GM18511 (cell line): ENCODE measurements at regions not wholly inside any gene's neighbourhood (a gene's known extent, or its start where the extent isn't known, plus 50 kb on each side); places are given as distances from the start of the nearest gene placed in this dataset.

Experiments
- ATAC-seq: cut with Tn5 transposase; IDR thresholded peaks from one replicate; pipeline ENCODE4 v1.9.1; 2021; ENCODE audit warnings: mild to moderate bottlenecking, moderate library complexity; ENCODE audit not compliant: unreplicated experiment

GRCh38 chr20:11624704-11625103 lies 293.0 kb upstream of the BTBD3 start:
- no peak for ATAC-seq

DNA sequence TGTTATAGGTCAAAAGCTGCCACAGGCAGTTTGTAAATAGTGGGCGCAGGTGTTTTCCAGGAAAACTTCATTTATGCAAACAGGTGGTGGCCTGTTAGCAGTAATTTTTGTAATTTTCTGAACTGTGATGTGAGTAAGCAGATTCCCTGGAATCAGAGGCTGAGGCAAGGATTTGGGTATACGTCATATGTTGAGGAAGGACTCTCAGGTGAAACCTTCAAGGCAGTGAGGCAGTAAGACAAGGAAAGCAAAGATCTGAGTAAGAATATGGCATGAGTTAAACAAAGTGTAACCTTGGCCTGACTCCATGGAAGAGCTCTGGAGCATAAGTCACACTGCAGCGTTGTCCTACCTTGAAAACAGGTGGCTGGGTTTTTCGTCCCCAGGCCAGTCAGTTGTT lies 291.1 kb upstream of the BTBD3 start:
- no peak for ATAC-seq

DNA sequence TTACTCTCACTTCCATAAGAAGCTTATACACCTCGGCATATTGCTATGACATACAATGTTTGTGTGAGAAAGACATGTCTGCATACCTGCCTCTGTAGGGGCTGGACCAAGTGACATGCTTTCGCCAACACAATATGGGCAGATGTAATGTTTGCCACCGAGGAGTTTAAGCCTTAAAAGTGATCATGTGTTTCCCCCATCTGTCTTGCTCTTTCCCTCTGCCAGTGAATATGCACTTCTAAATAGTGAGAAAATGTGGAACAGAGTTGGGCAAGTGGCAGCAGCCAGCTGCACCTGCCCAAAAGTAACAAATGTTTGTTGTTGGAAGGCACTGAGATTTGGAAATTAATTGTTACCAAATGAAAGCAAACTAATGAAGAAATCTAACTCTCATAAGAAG lies 274.8 kb upstream of the BTBD3 start:
- no peak for ATAC-seq

- ATAC-seq: no peak
Observed at GRCh38 chr20:11646359-11646758, 271.3 kb upstream of the BTBD3 start.

GRCh38 chr20:11650566-11650965 lies 267.1 kb upstream of the BTBD3 start:
- ATAC-seq: no peak

DNA sequence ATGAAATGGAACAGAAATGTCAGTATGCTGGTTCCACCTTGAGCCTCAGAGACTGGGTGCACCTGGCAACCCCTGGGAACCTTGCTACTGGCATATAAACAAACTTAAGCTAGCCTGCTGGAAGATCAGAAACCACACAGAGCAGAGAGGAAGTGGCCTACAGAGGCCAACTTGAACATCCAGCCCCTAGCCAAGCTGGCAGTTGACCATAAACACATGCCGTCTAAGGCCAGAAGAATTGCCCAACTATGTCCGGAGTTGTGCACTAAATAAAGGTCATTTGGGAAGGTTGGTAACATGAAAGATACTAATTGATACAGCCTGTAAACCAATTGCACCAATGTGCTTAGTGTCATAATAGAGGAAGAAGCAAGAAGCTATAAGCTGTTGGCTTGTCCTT lies 266.6 kb upstream of the BTBD3 start:
- no peak for ATAC-seq

- no peak for ATAC-seq
Observed at GRCh38 chr20:11651647-11652046, 266.0 kb upstream of the BTBD3 start.

DNA sequence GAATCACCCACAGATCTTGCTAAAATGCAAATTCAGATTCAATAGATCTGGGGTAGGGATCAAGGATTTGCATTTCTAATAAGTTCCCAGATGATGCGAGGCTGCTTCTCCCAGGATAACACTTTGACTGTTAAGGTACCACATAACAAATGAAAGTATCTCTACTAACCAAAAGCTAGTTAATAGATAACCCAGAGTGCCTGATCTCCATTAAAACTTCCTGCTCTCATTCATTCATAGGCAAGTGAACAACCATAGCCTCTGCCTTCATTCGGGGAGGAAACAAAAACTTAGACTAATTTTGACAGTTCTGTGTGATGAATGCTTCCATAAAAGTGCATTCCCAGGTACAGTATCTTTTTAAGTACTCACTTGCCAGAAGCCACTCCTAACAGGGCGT lies 265.6 kb upstream of the BTBD3 start:
- no peak for ATAC-seq

DNA sequence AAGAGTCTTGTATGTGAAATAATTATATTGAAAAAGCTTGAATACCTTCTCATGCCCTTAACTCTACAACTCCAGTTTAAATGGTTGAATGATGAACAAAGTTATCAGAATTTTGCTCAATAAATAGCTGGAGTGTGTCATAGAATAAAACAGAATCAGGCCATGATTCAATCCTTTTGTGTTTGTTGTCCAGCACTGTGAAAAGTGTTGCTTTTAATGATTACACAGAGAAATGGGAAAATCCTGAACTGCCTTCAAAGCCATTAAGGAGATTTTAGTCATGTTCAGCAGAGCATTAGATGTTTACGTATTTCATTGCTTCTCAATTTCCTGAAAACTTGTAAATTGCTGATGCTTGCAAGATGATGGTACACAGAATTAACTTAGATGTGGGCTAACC lies 262.9 kb upstream of the BTBD3 start:
- ATAC-seq: no peak

- ATAC-seq: no peak
Observed at GRCh38 chr20:11660673-11661072, 257.0 kb upstream of the BTBD3 start.

GRCh38 chr20:11671015-11671511 lies 246.6 kb upstream of the BTBD3 start:
- ATAC-seq: no peak

- ATAC-seq: no peak
Observed at GRCh38 chr20:11672959-11673358, 244.7 kb upstream of the BTBD3 start.

DNA sequence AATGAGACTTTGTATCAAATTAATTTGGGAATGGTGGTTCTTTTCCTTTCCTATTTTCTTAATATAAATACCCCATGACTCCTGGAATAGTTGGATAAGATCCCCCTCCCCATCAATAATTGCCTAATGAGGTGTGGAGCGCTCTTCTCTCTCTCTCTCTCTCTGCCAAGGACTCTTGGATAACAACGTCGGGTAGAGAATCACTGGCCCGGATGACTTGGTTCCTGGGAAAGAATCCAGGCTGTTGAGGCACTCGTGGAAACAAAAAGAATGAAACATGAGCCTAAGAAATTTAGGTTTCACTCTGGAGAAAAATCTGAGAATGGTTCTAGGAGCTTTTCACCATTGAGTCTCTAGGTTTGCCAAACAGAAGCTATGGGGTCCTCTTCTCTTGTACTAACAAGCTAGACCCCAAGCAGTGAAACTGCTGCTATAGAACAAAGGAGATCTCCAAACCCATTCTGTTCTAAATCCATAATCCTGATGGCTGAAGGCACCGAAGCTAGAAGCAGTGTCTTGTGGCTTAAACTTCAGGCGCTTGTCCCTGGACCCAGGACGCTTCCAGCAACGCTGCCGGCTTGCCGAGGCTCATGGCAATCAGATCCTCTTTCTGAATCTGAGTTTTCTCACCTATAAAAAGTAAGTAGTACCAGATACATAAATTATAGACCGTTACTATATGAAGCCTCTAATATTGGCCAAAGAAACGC lies 241.6 kb upstream of the BTBD3 start:
- no peak for ATAC-seq

- no peak for ATAC-seq
Observed at GRCh38 chr20:11676630-11677287, 240.9 kb upstream of the BTBD3 start.

GRCh38 chr20:11677428-11677827 lies 240.3 kb upstream of the BTBD3 start:
- ATAC-seq: no peak

- no peak for ATAC-seq
Observed at GRCh38 chr20:11677836-11678235, 239.9 kb upstream of the BTBD3 start.

DNA sequence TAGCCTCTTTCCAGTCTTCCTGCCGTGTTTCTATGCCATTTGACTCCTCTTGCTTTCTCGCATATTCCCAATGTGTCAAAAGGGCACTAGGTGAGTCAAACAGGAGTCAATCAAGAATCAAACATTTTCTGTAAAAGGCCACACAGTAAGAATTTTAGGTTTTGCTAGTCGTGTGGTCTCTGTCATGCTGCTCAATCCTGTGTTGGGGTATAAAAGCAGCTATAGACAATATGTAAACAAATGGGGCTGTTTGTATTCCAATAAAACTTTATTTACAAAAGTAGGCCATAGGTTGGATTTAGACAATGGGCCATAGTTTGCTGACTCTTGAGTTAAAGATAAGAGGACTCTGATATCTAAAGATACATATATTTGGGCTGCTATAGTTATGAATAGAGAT lies 235.4 kb upstream of the BTBD3 start:
- ATAC-seq: no peak

- no peak for ATAC-seq
Observed at GRCh38 chr20:11686195-11686594, 231.5 kb upstream of the BTBD3 start.

- no peak for ATAC-seq
Observed at GRCh38 chr20:11686820-11687543, 230.7 kb upstream of the BTBD3 start.

GRCh38 chr20:11687546-11688292 lies 230.0 kb upstream of the BTBD3 start:
- ATAC-seq: no peak

- ATAC-seq: no peak
Observed at GRCh38 chr20:11689262-11689661, 228.4 kb upstream of the BTBD3 start.
